ENCODE measurements at regions not wholly inside any gene's neighbourhood (a gene's known extent, or its start where the extent isn't known, plus 50 kb on each side); places are given as distances from the start of the nearest gene placed in this dataset.

GRCh38 chr4:62474802-62475201 is 1274.7 kb downstream of the ADGRL3 start:
- Histone ChIP-seq H3K27ac (ENCODE audit: control insufficient read depth, insufficient read depth) (no peak overlapping the region), H3K4me2 (ENCODE audit: control insufficient read depth, insufficient read depth) (no peak overlapping the region), H3K79me2 (ENCODE audit: control insufficient read depth, insufficient read depth, low read length) (no peaks in the 10 kb centered on the region), H3K27me3 (replicated peaks in 1 of 2; ENCODE audit: control insufficient read depth in 2 of 2, insufficient read depth in 2 of 2, low read length in 1 of 2) (no peaks in the 10 kb centered on the region), H3K9ac (ENCODE audit: control insufficient read depth, insufficient read depth, low read length) (no peak overlapping the region), H2AFZ (ENCODE audit: control insufficient read depth, low read depth, low read length) (no peak overlapping the region), H3K4me3 (no peak overlapping the region), H3K9me3 (replicated peaks; ENCODE audit: control insufficient read depth, insufficient read depth, low read length) (no peaks in the 10 kb centered on the region), H3K36me3 (ENCODE audit: control insufficient read depth in 2 of 2, insufficient read depth in 2 of 2, low read length in 1 of 2) (no peaks in the 10 kb centered on the region), H3K4me1 (ENCODE audit: control insufficient read depth, insufficient read depth, low read length) (no peaks in the 10 kb centered on the region), H4K20me1 (ENCODE audit: control insufficient read depth, insufficient read depth) (no peaks in the 10 kb centered on the region)
- CTCF ChIA-PET, result interaction anchor here (1.1 kb wide), 1 partner anchor 15 kb away, joined by 3 read pairs; no protein-coding TSS in a partner anchor
- no TSS peak for BruUV-seq (replicated peaks)
- in situ Hi-C loops (cut with MboI), result no loop called here
- no peak for DNase-seq (ENCODE audit: low read depth, low spot score)
- RAD21 ChIA-PET (ENCODE audit: unreplicated experiment), result no interaction called here
- ATAC-seq, result no peak; the same call in 2 of the 3 replicates
- SMC1A ChIA-PET (ENCODE audit: uncharacterized antibody, unreplicated experiment), result interaction anchor here (0.5 kb wide), 1 partner anchor 134 kb away, joined by 3 read pairs; no protein-coding TSS in a partner anchor
- POLR2A ChIA-PET, result interaction anchor here (1.2 kb wide), 1 partner anchor 21 kb away, joined by 4 read pairs; no protein-coding TSS in a partner anchor
- no peak for FAIRE-seq
- intact Hi-C loops (cut with micrococcal nuclease; ENCODE audit: unreplicated experiment), result no loop called here
- 7% methylated on average over 3 of the region's 3 CpGs for WGBS (ENCODE audit: insufficient coverage, insufficient replicate concordance, low lambda C conversion rate, missing lambda C conversion rate)
- TF ChIP-seq GABPA (IDR thresholded peaks at IDR 0.05; ENCODE audit: low read depth) (no peak), NFYA (IDR thresholded peaks at IDR 0.05; ENCODE audit: borderline replicate concordance, low read depth, low read length) (no peak), HDAC6 (IDR thresholded peaks at IDR 0.05; ENCODE audit: unreplicated experiment) (no peak), ZBTB4 (CRISPR knock-in tag; IDR thresholded peaks at IDR 0.05) (no peak), EGR1 (IDR thresholded peaks at IDR 0.05; ENCODE audit: borderline replicate concordance in 1 of 2, low read depth in 2 of 2, low read length in 2 of 2) (no peak), ZZZ3 (IDR thresholded peaks at IDR 0.05; ENCODE audit: control insufficient read depth, insufficient read length, low read depth) (no peak)

Measured in GM12878 (cell line).